H9 (cell line): ENCODE measurements at regions not wholly inside any gene's neighbourhood (a gene's known extent, or its start where the extent isn't known, plus 50 kb on each side); places are given as distances from the start of the nearest gene placed in this dataset.

Experiments used
- DNase-seq: peaks from one replicate; pipeline ENCODE4 v3.0.0-alpha.2; 2017
- H2AFZ ChIP-seq: one replicate; pipeline ENCODE4 v1.6.1; 2013; ENCODE audit warnings: mild to moderate bottlenecking, low read length, control low read depth, moderate library complexity
- H2AK5ac ChIP-seq: 2 replicates; pipeline ENCODE4 v1.6.1; 2013; ENCODE audit warnings: low read length, control low read depth, mixed read lengths; ENCODE audit not compliant: insufficient read length
- H2BK120ac ChIP-seq: one replicate; pipeline ENCODE4 v1.6.1; 2013; ENCODE audit warnings: low read depth, mild to moderate bottlenecking, low read length, control low read depth, inconsistent platforms; ENCODE audit not compliant: poor library complexity, severe bottlenecking
- H2BK12ac ChIP-seq: 2 replicates; pipeline ENCODE4 v1.6.1; 2013; ENCODE audit warnings: low read length, control low read depth, mixed read lengths, low read depth; ENCODE audit not compliant: insufficient read length
- H2BK15ac ChIP-seq: 2 replicates; pipeline ENCODE4 v1.6.1; 2013; ENCODE audit warnings: low read depth, low read length, control low read depth
- H2BK20ac ChIP-seq: one replicate; pipeline ENCODE4 v1.6.1; 2013; ENCODE audit warnings: low read depth, mild to moderate bottlenecking, low read length, control low read depth, inconsistent platforms; ENCODE audit not compliant: poor library complexity, severe bottlenecking
- H2BK5ac ChIP-seq: 2 replicates; pipeline ENCODE4 v1.6.1; 2013; ENCODE audit warnings: low read length, control low read depth, mixed read lengths; ENCODE audit not compliant: insufficient read length
- H3K14ac ChIP-seq: 2 replicates; pipeline ENCODE4 v1.6.1; 2013; ENCODE audit warnings: low read length, control low read depth; ENCODE audit not compliant: insufficient read depth
- H3K18ac ChIP-seq: 2 replicates; pipeline ENCODE4 v1.6.1; 2013; ENCODE audit warnings: low read depth, mild to moderate bottlenecking, mixed read lengths, low read length, control low read depth; ENCODE audit not compliant: insufficient read length
- H3K23ac ChIP-seq: 2 replicates; pipeline ENCODE4 v1.6.1; 2013; ENCODE audit warnings: low read length, control low read depth, mixed read lengths, low read depth; ENCODE audit not compliant: insufficient read length
- H3K23me2 ChIP-seq: 2 replicates; pipeline ENCODE4 v1.6.1; 2013; ENCODE audit warnings: low read depth, mild to moderate bottlenecking, mixed read lengths, low read length, control low read depth; ENCODE audit not compliant: insufficient read length, poor library complexity, severe bottlenecking
- H3K27ac ChIP-seq: 2 replicates; pipeline ENCODE4 v1.5.1; 2013; ENCODE audit warnings: low read length, control low read depth, mixed read lengths, low read depth; ENCODE audit not compliant: insufficient read length
- H3K27me3 ChIP-seq: 2 replicates; pipeline ENCODE4 v1.6.1; 2013; ENCODE audit warnings: low read length, control low read depth, inconsistent platforms; ENCODE audit not compliant: insufficient read depth
- H3K4ac ChIP-seq: 2 replicates; pipeline ENCODE4 v1.6.1; 2013; ENCODE audit warnings: low read depth, mild to moderate bottlenecking, control low read depth, inconsistent platforms, low read length, moderate library complexity
- H3K4me1 ChIP-seq: 2 replicates; pipeline ENCODE4 v1.6.1; 2013; ENCODE audit warnings: low read length, control low read depth, inconsistent platforms; ENCODE audit not compliant: insufficient read depth
- H3K4me2 ChIP-seq: 2 replicates; pipeline ENCODE4 v1.6.1; 2013; ENCODE audit warnings: low read length, control low read depth, mixed read lengths; ENCODE audit not compliant: insufficient read length, insufficient read depth
- H3K56ac ChIP-seq: 2 replicates; pipeline ENCODE4 v1.6.1; 2013; ENCODE audit warnings: low read depth, mild to moderate bottlenecking, mixed read lengths, low read length, control low read depth; ENCODE audit not compliant: insufficient read length
- H3K79me1 ChIP-seq: 2 replicates; pipeline ENCODE4 v1.6.1; 2013; ENCODE audit warnings: low read depth, mild to moderate bottlenecking, moderate library complexity, low read length, control low read depth, inconsistent platforms; ENCODE audit not compliant: insufficient read depth, poor library complexity, severe bottlenecking
- H3K79me2 ChIP-seq: 2 replicates; pipeline ENCODE4 v1.6.1; 2013; ENCODE audit warnings: low read length, control low read depth, inconsistent platforms; ENCODE audit not compliant: insufficient read depth
- H3K9ac ChIP-seq: 2 replicates; pipeline ENCODE4 v1.6.1; 2013; ENCODE audit warnings: low read length, control low read depth, mixed read lengths; ENCODE audit not compliant: insufficient read length; ENCODE audit errors: extremely low read depth
- H3K9me3 ChIP-seq: one replicate; pipeline ENCODE4 v1.6.1; 2013; ENCODE audit warnings: low read depth, low read length, inconsistent platforms; ENCODE audit not compliant: control insufficient read depth
- H3T11ph ChIP-seq: one replicate; pipeline ENCODE4 v1.6.1; 2013; ENCODE audit warnings: mild to moderate bottlenecking, low read length, control low read depth, inconsistent platforms
- H4K20me1 ChIP-seq: one replicate; pipeline ENCODE4 v1.6.1; 2013; ENCODE audit not compliant: control insufficient read depth, insufficient read length, insufficient read depth
- H4K5ac ChIP-seq: 2 replicates; pipeline ENCODE4 v1.6.1; 2013; ENCODE audit warnings: low read depth, mild to moderate bottlenecking, mixed read lengths, low read length, control low read depth; ENCODE audit not compliant: insufficient read length
- H4K8ac ChIP-seq: replicated peaks from 2 replicates; pipeline ENCODE4 v1.6.1; 2013; ENCODE audit warnings: low read length, control low read depth, mixed read lengths, low read depth; ENCODE audit not compliant: insufficient read length
- H4K91ac ChIP-seq: 2 replicates; pipeline ENCODE4 v1.6.1; 2013; ENCODE audit warnings: low read depth, mild to moderate bottlenecking, moderate library complexity, mixed read lengths, low read length, control low read depth; ENCODE audit not compliant: insufficient read length
- H3K27ac Mint-ChIP-seq, 3 experiments: 2 replicates in 2 of 3; 3 replicates in 1 of 3; pipeline ENCODE4 v1.8.0; 2020 to 2021; ENCODE audit warnings: mixed read lengths in 3 of 3, mild to moderate bottlenecking in 1 of 3, moderate library complexity in 1 of 3
- H3K27me3 Mint-ChIP-seq: 2 replicates; pipeline ENCODE4 v1.8.0; 2021; ENCODE audit warnings: low read depth, mild to moderate bottlenecking, moderate library complexity, mixed read lengths
- H3K36me3 Mint-ChIP-seq, 3 experiments: 2 replicates in 2 of 3; 3 replicates in 1 of 3; pipeline ENCODE4 v1.8.0; 2020 to 2021; ENCODE audit warnings: low read depth in 3 of 3, mixed read lengths in 3 of 3; ENCODE audit not compliant: insufficient read depth in 1 of 3
- H3K4me1 Mint-ChIP-seq, 2 experiments: 2 replicates each; pipeline ENCODE4 v1.8.0; 2020; ENCODE audit warnings: mixed read lengths in 2 of 2
- H3K4me3 Mint-ChIP-seq, 2 experiments: 2 replicates in 1 of 2; 3 replicates in 1 of 2; pipeline ENCODE4 v1.8.0; 2020 to 2021; ENCODE audit warnings: mild to moderate bottlenecking in 2 of 2, mixed read lengths in 2 of 2, moderate library complexity in 1 of 2
- H3K9me3 Mint-ChIP-seq, 2 experiments: 2 replicates in 1 of 2; 3 replicates in 1 of 2; pipeline ENCODE4 v1.8.0; 2020; ENCODE audit warnings: mild to moderate bottlenecking in 2 of 2, mixed read lengths in 2 of 2, moderate library complexity in 1 of 2
- CTCF ChIP-seq: fragments of 200-600 bp; sonication (generic); conservative IDR thresholded peaks from 3 replicates; pipeline ENCODE4 v1.8.0; 2021; ENCODE audit warnings: antibody characterized with exemption, mild to moderate bottlenecking
- WGBS: extraction: QIAGEN DNeasy Blood & Tissue Kit; methylation state at CpG from one replicate; pipeline ENCODE4 v1.1.7; 2013; ENCODE audit warnings: missing lambda C conversion rate, low lambda C conversion rate, mixed read lengths; ENCODE audit not compliant: insufficient read length; ENCODE audit errors: extremely low coverage; 5-methylcytosine and 5-hydroxymethylcytosine counted together

DNA sequence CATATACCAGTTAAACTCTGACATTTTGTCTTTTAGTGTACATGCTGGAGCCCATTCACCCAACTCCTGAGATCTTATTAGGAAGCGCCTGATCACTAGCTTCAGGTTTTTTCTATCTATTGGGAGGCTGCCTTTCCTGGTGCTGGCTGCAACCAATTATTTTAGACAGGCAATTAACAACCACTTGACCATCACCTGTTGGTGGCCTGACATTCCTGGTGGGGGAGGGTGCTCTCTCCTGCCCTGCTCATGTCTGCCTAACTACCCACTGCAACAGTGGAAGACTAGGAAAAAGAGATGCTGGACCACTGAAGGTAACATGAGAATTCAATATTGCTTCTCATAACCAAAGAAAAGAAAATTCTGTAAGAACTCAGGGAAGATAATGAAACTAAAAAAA is 190.3 kb upstream of the GRM3 start:
- Mint-ChIP-seq H3K4me3 (no peak overlapping the region), H3K4me1 (peaks cover 27 to 29% of the 10 kb centered on the region in 2 experiments), H3K27ac (no peak overlapping the region), H3K9me3 (no peaks in the 10 kb centered on the region), H3K27me3 (no peaks in the 10 kb centered on the region), H3K36me3 (no peaks in the 10 kb centered on the region)
- no peak overlapping the region for H4K91ac ChIP-seq
- no peak overlapping the region for H3K4ac ChIP-seq
- no peaks in the 10 kb centered on the region for H3K4me1 ChIP-seq
- H3K18ac ChIP-seq, result no peak overlapping the region
- no peaks in the 10 kb centered on the region for H3K79me2 ChIP-seq
- no peak overlapping the region for H4K8ac ChIP-seq
- H3K4me2 ChIP-seq, result no peak overlapping the region
- H2AK5ac ChIP-seq, result no peak overlapping the region
- no peak overlapping the region for H3K23ac ChIP-seq
- no peak overlapping the region for H2BK5ac ChIP-seq
- H4K20me1 ChIP-seq, result no peaks in the 10 kb centered on the region
- H3K9ac ChIP-seq, result no peak overlapping the region
- no peak for TF ChIP-seq CTCF
- no peaks in the 10 kb centered on the region for H3K23me2 ChIP-seq
- no peak for DNase-seq
- H3K9me3 ChIP-seq, result no peaks in the 10 kb centered on the region
- no peak overlapping the region for H2BK15ac ChIP-seq
- H4K5ac ChIP-seq, result no peak overlapping the region
- no peak overlapping the region for H3T11ph ChIP-seq
- no peak overlapping the region for H2BK12ac ChIP-seq
- H3K27me3 ChIP-seq, result no peaks in the 10 kb centered on the region
- no peak overlapping the region for H3K14ac ChIP-seq
- no peak overlapping the region for H3K27ac ChIP-seq
- no peak overlapping the region for H3K56ac ChIP-seq
- WGBS, result no CpG with 5 or more reads among the region's 1 CpG
- no peak overlapping the region for H2BK20ac ChIP-seq
- H3K79me1 ChIP-seq, result no peaks in the 10 kb centered on the region
- H2BK120ac ChIP-seq, result no peak overlapping the region
- no peak overlapping the region for H2AFZ ChIP-seq
